Ureter (tissue), 1 donor: ENCODE measurements at regions not wholly inside any gene's neighbourhood (a gene's known extent, or its start where the extent isn't known, plus 50 kb on each side); places are given as distances from the start of the nearest gene placed in this dataset.

Experiments
- DNase-seq: peaks from one replicate; pipeline ENCODE4 v3.0.0-alpha.2; 2020; ENCODE audit warnings: low spot score
- donor health status: DM: yes; HTN: yes; CAD: no.

- DNase-seq, result no peak
Measured at GRCh38 chr6:44049989-44050871, 77.0 kb downstream of the MRPL14 start.

- no peak for DNase-seq
Measured at GRCh38 chr6:44049163-44049988, 77.9 kb downstream of the MRPL14 start.

- DNase-seq, result no peak
Measured at GRCh38 chr6:44048277-44048676, 79.0 kb downstream of the MRPL14 start.

GRCh38 chr6:44047801-44048200, 79.5 kb downstream of the MRPL14 start:
- DNase-seq, result no peak

- no peak for DNase-seq
Measured at GRCh38 chr6:44047179-44047546, 80.1 kb downstream of the MRPL14 start.

- no peak for DNase-seq
Measured at GRCh38 chr6:44046516-44047178, 80.6 kb downstream of the MRPL14 start.

GRCh38 chr6:44045672-44046015, 81.6 kb downstream of the MRPL14 start:
- no peak for DNase-seq

- DNase-seq, result no peak
Measured at GRCh38 chr6:44044940-44045671, 82.1 kb downstream of the MRPL14 start.

- no peak for DNase-seq
Measured at GRCh38 chr6:44044154-44044539, 83.1 kb downstream of the MRPL14 start.

- DNase-seq, result no peak
Measured at GRCh38 chr6:44043479-44044153, 83.6 kb downstream of the MRPL14 start.

- DNase-seq, result no peak
Measured at GRCh38 chr6:44042989-44043478, 84.2 kb downstream of the MRPL14 start.

- DNase-seq, result no peak
Measured at GRCh38 chr6:44042261-44042988, 84.8 kb downstream of the MRPL14 start.

- DNase-seq, result no peak
Measured at GRCh38 chr6:44041461-44042260, 85.6 kb downstream of the MRPL14 start.

GRCh38 chr6:44040786-44041185, 86.5 kb downstream of the MRPL14 start:
- no peak for DNase-seq

- DNase-seq, result no peak
Measured at GRCh38 chr6:44039839-44040350, 87.4 kb downstream of the MRPL14 start.

- no peak for DNase-seq
Measured at GRCh38 chr6:44039191-44039719, 88.0 kb downstream of the MRPL14 start.

GRCh38 chr6:44038543-44039065, 88.6 kb downstream of the MRPL14 start:
- peak; percentile 36 for DNase-seq

- DNase-seq, result peak; percentile 30
Measured at GRCh38 chr6:44037847-44038542, 89.3 kb downstream of the MRPL14 start.
